ENCODE measurements at regions not wholly inside any gene's neighbourhood (a gene's known extent, or its start where the extent isn't known, plus 50 kb on each side); places are given as distances from the start of the nearest gene placed in this dataset.

- TF ChIP-seq CTCF (IDR thresholded peaks at IDR 0.05 in 4 of 5, conservative IDR thresholded peaks at IDR 0.05 in 1 of 5): no peak
- no peak for TF ChIP-seq POLR2A (IDR thresholded peaks at IDR 0.05)
These were observed 118.5 kb downstream of the EN1 start for GRCh38 chr2:118728984-118729383.
